Dedifferentiated amniotic fluid mesenchymal stem cell (primary cell): ENCODE measurements at regions not wholly inside any gene's neighbourhood (a gene's known extent, or its start where the extent isn't known, plus 50 kb on each side); places are given as distances from the start of the nearest gene placed in this dataset.

Source experiments
- DNase-seq: peaks from one replicate; pipeline ENCODE4 v3.0.0-alpha.2; 2016; ENCODE audit errors: extremely low spot score

- no peak for DNase-seq
These were observed 415.0 kb downstream of the NFIB start for GRCh38 chr9:13898957-13899356.

- no peak for DNase-seq
These were observed 416.8 kb downstream of the NFIB start for GRCh38 chr9:13896922-13897835.

- DNase-seq, result no peak
These were observed 417.9 kb downstream of the NFIB start for GRCh38 chr9:13896047-13896446.

GRCh38 chr9:13885258-13885657 is 428.7 kb downstream of the NFIB start:
- DNase-seq, result no peak

- DNase-seq, result no peak
These were observed 434.0 kb downstream of the NFIB start for GRCh38 chr9:13879981-13880380.

GRCh38 chr9:13879011-13879410 is 434.9 kb downstream of the NFIB start:
- DNase-seq, result no peak

GRCh38 chr9:13878241-13878711 is 435.7 kb downstream of the NFIB start:
- DNase-seq, result no peak

- DNase-seq, result no peak
These were observed 437.2 kb downstream of the NFIB start for GRCh38 chr9:13876741-13877140.

GRCh38 chr9:13873203-13873602 is 440.7 kb downstream of the NFIB start:
- no peak for DNase-seq

- no peak for DNase-seq
These were observed 445.6 kb downstream of the NFIB start for GRCh38 chr9:13868336-13868735.

GRCh38 chr9:13865869-13866268 is 448.1 kb downstream of the NFIB start:
- DNase-seq, result no peak

- no peak for DNase-seq
These were observed 450.8 kb downstream of the NFIB start for GRCh38 chr9:13863112-13863511.

- DNase-seq, result no peak
These were observed 451.3 kb downstream of the NFIB start for GRCh38 chr9:13862654-13863053.

GRCh38 chr9:13860946-13861640 is 452.8 kb downstream of the NFIB start:
- DNase-seq, result no peak

GRCh38 chr9:13860019-13860418 is 453.9 kb downstream of the NFIB start:
- no peak for DNase-seq

- DNase-seq, result no peak
These were observed 456.4 kb downstream of the NFIB start for GRCh38 chr9:13857521-13857920.

- DNase-seq, result no peak
These were observed 466.7 kb downstream of the NFIB start for GRCh38 chr9:13847270-13847669.

GRCh38 chr9:13845460-13845859 is 468.5 kb downstream of the NFIB start:
- no peak for DNase-seq

GRCh38 chr9:13841746-13842462 is 472.0 kb downstream of the NFIB start:
- DNase-seq, result no peak

GRCh38 chr9:13832446-13832845 is 481.5 kb downstream of the NFIB start:
- DNase-seq, result no peak

- peak; percentile 50 for DNase-seq
These were observed 490.9 kb downstream of the NFIB start for GRCh38 chr9:13823026-13823425.

- no peak for DNase-seq
These were observed 496.1 kb downstream of the NFIB start for GRCh38 chr9:13817754-13818278.
